Neural progenitor cell (in vitro differentiated cells): ENCODE measurements at regions not wholly inside any gene's neighbourhood (a gene's known extent, or its start where the extent isn't known, plus 50 kb on each side); places are given as distances from the start of the nearest gene placed in this dataset.

Experiments used
- CTCF ChIP-seq: fragments of 200-600 bp; sonication (generic); IDR thresholded peaks from 2 replicates; pipeline ENCODE4 v1.5.1; 2017; ENCODE audit warnings: antibody characterized with exemption, mild to moderate bottlenecking
- EZH2 ChIP-seq: fragments of 200-600 bp; sonication (generic); IDR thresholded peaks from 2 replicates; pipeline ENCODE4 v1.6.1; 2017; ENCODE audit warnings: antibody characterized with exemption, mild to moderate bottlenecking, moderate library complexity

- TF ChIP-seq CTCF (no peak), EZH2 (no peak)
These were observed 94.2 kb upstream of the NDUFV2 start for GRCh38 chr18:9008200-9008708.
